ENCODE measurements at regions not wholly inside any gene's neighbourhood (a gene's known extent, or its start where the extent isn't known, plus 50 kb on each side); places are given as distances from the start of the nearest gene placed in this dataset.

GRCh38 chr20:18908109-18908508 is 94.5 kb downstream of the SCP2D1 start (continued):
- TF ChIP-seq REST (IDR thresholded peaks at IDR 0.05; ENCODE audit: low read depth, low read length) (no peak), USF1 (IDR thresholded peaks at IDR 0.05; ENCODE audit: borderline replicate concordance, low read depth) (no peak), CTCF (IDR thresholded peaks at IDR 0.05) (no peak)

GRCh38 chr20:18909254-18909653 is 95.7 kb downstream of the SCP2D1 start:
- TF ChIP-seq NFIC (IDR thresholded peaks at IDR 0.05; ENCODE audit: borderline replicate concordance) = no peak
- TF ChIP-seq USF1 (IDR thresholded peaks at IDR 0.05; ENCODE audit: borderline replicate concordance, low read depth) = no peak
- TF ChIP-seq FOXJ3 (CRISPR knock-in tag; IDR thresholded peaks at IDR 0.05) = no peak
- no peak for DNase-seq
- Histone ChIP-seq H3F3A (replicated peaks; ENCODE audit: insufficient read depth) (no peaks in the 10 kb centered on the region), H3K4me2 (no peak overlapping the region), H3K4me1 (ENCODE audit: control insufficient read depth in 1 of 2, insufficient read depth in 2 of 2, low read depth in 1 of 2, low read length in 1 of 2) (no peaks in the 10 kb centered on the region), H3K9ac (no peak overlapping the region), H2AFZ (ENCODE audit: low read depth) (no peak overlapping the region), H3K9me2 (no peaks in the 10 kb centered on the region), H4K20me1 (ENCODE audit: insufficient read depth) (no peaks in the 10 kb centered on the region), H3K27me3 (ENCODE audit: insufficient read depth) (no peaks in the 10 kb centered on the region), H3K79me2 (ENCODE audit: insufficient read depth) (no peaks in the 10 kb centered on the region), H3K36me3 (replicated peaks in 1 of 2; ENCODE audit: control insufficient read depth in 1 of 2, insufficient read depth in 2 of 2, low read length in 1 of 2) (no peaks in the 10 kb centered on the region), H3K4me3 (ENCODE audit: low read depth in 2 of 2, low read length in 1 of 2) (no peak overlapping the region), H3K27ac (ENCODE audit: low read depth in 2 of 2, low read length in 1 of 2) (no peak overlapping the region), H3K9me3 (no peaks in the 10 kb centered on the region)
- ChIA-PET CTCF (no interaction called here), POLR2A (no interaction called here)

GRCh38 chr20:18913701-18914100 is 100.1 kb downstream of the SCP2D1 start:
- DNase-seq = no peak
- Histone ChIP-seq H3K27ac (ENCODE audit: low read depth in 2 of 2, low read length in 1 of 2) (no peak overlapping the region), H3K4me1 (ENCODE audit: control insufficient read depth in 1 of 2, insufficient read depth in 2 of 2, low read depth in 1 of 2, low read length in 1 of 2) (peaks cover 0 to 7% of the 10 kb centered on the region in 2 experiments; a peak in 1 of 4 replicates), H3K4me3 (ENCODE audit: low read depth in 2 of 2, low read length in 1 of 2) (no peak overlapping the region), H2AFZ (ENCODE audit: low read depth) (no peak overlapping the region), H3K4me2 (no peak overlapping the region), H4K20me1 (ENCODE audit: insufficient read depth) (no peaks in the 10 kb centered on the region), H3K9me2 (no peaks in the 10 kb centered on the region), H3F3A (replicated peaks; ENCODE audit: insufficient read depth) (peaks cover 10% of the 10 kb centered on the region), H3K36me3 (replicated peaks in 1 of 2; ENCODE audit: control insufficient read depth in 1 of 2, insufficient read depth in 2 of 2, low read length in 1 of 2) (no peaks in the 10 kb centered on the region), H3K9me3 (no peaks in the 10 kb centered on the region), H3K9ac (no peak overlapping the region), H3K79me2 (ENCODE audit: insufficient read depth) (no peaks in the 10 kb centered on the region), H3K27me3 (ENCODE audit: insufficient read depth) (no peaks in the 10 kb centered on the region)
- WGBS (ENCODE audit: low lambda C conversion rate) = 0% methylated on average over 1 of the region's 1 CpG
- POLR2A ChIA-PET = no interaction called here
- CTCF ChIA-PET = no interaction called here
- TF ChIP-seq RXRA (IDR thresholded peaks at IDR 0.05; ENCODE audit: borderline replicate concordance, low read depth) = no peak
- TF ChIP-seq MXI1 (IDR thresholded peaks at IDR 0.05; ENCODE audit: low read depth, low read length) = no peak
- TF ChIP-seq EZH2phosphoT487 (IDR thresholded peaks at IDR 0.05; ENCODE audit: borderline replicate concordance, low read depth) = no peak
- TF ChIP-seq MAX (IDR thresholded peaks at IDR 0.05; ENCODE audit: low read depth) = no peak
- TF ChIP-seq TCF12 (IDR thresholded peaks at IDR 0.05) = no peak
- no peak for TF ChIP-seq FOXJ3 (CRISPR knock-in tag; IDR thresholded peaks at IDR 0.05)
- no peak for TF ChIP-seq ELF1 (IDR thresholded peaks at IDR 0.05)
- no peak for TF ChIP-seq FOXM1 (IDR thresholded peaks at IDR 0.05; ENCODE audit: low read depth)
- TF ChIP-seq USF1 (IDR thresholded peaks at IDR 0.05; ENCODE audit: borderline replicate concordance, low read depth) = no peak
- TF ChIP-seq JUND (IDR thresholded peaks at IDR 0.05) = no peak
